H4 (cell line): ENCODE measurements at regions not wholly inside any gene's neighbourhood (a gene's known extent, or its start where the extent isn't known, plus 50 kb on each side); places are given as distances from the start of the nearest gene placed in this dataset.

ENCODE experiments used
- DNase-seq: peaks from one replicate; pipeline ENCODE4 v3.0.0-alpha.2; 2015; ENCODE audit warnings: low spot score

DNA sequence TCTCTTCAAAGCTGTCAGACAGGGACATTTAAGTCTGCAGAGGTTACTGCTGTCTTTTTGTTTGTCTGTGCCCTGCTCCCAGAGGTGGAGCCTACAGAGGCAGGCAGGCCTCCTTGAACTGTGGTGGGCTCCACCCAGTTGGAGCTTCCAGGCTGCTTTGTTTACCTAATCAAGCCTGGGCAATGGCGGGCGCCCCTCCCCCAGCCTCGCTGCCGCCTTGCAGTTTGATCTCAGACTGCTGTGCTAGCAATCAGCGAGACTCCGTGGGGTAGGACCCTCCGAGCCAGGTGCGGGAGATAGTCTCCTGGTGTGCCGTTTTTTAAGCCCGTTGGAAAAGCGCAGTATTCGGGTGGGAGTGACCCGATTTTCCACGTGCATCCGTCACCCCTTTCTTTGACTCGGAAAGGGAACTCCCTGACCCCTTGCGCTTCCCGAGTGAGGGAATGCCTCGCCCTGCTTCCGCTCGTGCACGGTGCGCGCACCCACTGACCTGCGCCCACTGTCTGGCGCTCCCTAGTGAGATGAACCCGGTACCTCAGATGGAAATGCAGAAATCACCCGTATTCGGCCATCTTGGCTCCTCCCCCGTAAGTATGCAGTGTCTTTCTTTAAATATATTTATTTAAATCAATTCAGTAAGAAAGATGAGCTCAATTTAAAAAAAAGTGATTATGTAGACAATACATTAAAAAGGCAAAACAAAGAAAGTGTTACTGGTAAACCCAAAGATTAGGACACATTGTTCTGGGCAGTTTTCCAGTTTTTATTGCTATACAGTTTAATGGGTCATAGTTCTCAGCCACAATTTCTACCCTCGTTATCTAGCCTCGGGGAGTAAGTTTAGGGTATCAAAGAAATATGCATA is 91.2 kb upstream of the GRM7 start:
- peak; percentile 11 for DNase-seq

DNA sequence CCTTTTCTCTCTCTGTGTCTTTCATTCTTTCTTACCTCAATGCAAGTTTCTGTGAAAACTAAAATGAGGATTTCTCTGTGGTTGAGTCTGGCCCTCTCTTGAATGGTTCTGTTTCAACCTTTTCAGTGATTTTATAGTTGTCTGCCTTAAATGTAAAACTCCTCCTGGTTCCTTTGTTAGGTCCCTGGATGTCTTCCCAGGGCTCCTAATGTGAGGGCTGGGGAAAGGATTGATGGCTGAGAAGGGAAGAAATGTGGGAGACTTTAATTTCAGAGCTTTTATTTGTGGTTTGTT is 90.6 kb upstream of the GRM7 start:
- DNase-seq = no peak

DNA sequence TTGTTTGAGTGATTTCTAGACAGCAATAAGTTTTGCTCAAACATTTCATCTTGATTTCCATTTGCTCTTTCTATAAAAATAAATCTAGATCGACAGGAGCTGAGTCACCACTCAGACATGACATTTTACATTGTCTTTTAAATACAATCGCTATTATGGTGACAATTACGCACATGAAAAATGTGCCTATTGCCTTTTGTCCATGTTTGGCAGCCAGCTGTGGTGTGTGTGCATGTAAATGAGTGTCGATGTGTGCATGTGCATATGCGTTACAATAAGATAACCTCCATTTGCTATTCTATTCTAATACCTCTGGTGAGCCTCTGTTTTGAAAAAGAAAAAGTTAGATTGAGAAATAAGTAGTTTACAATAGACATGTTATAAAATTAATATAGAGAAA is 89.7 kb upstream of the GRM7 start:
- no peak for DNase-seq

DNA sequence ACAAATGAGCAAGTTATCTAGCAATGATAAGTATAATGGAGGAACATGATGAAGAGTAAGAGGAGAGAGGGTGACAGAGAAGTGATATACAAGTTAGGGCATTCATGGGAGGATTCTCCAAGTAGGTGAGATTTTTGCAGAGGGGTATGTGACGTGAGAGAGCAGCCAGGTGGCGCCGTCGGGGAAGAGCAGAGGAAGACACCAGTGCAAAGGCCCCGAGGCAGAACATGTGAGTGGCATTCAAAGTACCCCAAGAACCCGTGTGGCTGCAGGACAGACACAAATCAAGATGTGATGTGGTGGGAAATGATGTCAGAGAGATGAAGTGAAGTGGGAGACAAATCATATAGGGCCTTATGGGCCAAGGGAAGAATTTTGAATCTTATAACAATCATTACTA is 81.8 kb upstream of the GRM7 start:
- no peak for DNase-seq

DNA sequence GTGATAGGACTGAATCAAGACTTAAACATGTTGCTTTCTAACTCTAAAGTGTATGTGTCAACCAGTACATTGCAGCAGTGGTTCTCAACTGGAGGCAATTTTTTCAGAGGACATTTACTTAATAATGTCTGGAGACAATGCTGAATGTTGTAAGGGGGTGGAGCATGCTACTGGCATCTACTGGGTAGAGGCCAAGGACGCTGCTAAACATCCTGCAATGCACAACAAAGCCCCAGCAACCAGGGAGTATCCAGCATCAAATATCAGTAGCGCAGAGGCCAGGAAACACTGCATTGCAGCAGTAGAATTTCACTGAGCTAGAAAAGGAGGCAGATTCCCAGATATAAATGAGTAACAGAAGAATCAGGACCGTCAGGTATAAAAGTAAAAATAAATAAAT is 79.8 kb upstream of the GRM7 start:
- DNase-seq = peak; percentile 3

DNA sequence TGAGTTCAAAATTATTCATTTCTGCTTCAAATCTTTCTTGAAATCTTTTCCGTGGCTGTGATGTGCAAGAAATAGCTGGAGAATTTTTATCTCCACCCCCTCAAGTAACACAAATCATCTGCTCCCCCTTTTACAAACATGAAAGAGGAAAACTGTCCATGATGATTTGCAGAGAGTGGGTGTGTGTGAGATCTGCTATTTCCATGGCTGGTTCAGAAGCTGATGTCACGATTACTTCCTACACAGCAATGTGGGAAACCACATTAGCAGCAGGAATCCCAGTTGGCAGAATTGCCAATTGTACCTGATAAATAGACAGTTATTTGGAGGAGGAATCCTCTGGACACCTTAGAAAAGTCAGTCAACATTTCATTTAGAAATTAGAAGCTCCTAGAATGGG is 75.2 kb upstream of the GRM7 start:
- no peak for DNase-seq

DNA sequence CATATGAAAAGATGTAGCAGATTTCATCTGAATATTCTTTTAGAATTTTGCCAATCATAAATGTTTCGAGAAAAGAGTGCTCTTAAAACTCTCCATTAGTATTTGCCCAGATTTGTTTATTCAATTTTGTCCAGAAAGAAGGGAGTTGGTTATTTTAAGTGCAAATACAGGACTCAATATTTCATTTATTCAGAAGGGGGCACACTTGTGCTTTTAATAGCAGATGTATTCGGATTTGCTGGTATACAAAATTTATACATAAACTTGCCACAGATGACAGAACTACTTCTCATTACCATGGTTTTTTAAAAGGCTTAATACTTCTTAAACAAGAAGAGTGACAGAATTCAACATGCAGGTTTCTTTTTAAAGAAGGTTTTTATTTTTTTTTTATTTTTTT is 69.8 kb upstream of the GRM7 start:
- DNase-seq = no peak

DNA sequence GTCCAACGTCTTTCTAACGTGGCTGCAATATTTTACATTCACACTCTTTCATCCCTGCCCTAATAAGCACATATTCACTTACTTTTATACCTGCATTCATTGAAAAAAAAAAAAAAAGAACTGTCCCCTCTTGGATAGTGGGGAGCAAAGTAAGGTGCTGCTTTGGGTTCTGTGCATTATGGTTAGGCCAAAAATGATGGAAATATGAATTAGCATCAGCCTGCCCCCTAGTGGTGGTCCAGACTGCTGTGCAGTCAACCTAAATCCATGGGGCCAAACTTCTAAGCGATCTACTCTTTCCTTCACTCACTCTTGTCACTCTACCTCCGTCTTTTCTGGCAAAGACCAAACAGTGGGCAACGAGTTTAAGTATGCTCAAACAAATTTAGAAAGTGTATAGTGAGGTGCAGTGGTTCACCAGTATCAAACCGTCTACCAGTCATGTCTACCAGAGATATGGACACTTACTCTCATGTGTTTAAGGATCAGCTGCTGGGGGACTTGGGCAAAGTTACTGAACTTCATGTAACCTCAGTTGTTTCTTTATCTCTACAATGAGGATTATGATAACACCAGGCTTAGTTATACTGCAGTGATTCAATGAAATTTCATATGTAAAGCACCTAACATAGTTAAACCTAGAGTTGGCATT is 61.5 kb upstream of the GRM7 start:
- DNase-seq = peak; percentile 7

DNA sequence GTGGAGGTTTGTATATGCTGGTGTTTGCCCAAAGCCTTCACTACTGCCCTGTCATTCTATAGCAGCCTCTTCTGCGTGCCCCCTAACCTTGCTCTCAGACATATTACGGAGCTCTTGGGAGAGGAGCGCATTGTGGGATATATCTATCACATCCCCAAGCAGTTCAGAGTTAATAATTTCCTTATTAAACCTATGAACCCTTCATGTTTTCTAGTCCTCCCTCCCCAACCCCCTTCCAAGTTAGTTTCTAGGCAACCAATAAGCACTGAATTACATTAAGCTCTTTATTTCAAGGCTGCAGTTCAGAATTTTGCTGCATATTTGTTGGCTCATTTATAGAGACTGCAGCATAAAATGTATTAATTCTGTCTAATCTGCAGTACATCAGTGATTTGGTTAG is 57.3 kb upstream of the GRM7 start:
- no peak for DNase-seq

DNA sequence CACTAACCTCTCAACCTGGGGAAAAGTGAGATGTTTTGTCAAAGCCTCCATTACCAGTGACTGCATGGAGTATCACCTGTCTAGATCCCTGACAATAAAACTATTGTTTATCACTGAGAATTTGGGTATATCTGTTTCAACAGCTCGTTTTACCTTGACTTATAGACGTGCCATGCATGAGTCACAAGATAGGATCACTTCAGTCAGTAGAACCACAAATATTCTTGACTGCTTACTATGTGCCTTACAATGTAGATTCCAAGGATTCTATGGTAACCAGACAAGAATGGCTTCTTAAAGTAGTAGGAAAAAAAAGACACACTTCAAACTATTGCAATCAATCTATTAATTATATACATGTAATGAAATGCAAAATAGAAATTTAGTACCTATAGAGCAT is 55.7 kb upstream of the GRM7 start:
- peak; percentile 3 for DNase-seq

DNA sequence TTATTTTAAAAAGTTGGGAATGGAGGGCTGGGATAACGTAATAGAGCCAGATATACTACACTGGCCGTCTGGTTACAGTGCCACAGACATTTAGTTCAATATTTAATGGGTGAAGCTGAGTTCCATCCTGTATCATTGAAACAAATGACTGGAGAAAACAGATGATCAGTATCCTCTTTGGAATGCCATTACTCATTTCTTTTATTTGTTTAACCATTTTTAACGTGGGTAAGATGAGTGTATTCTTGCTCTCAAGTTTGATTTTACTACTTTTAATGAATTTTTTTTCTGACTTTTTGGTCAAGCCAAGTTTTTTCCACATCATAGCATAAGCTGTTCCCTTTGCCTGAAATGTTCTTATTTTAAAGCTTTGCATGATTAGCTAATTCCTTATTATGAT is 53.9 kb upstream of the GRM7 start:
- DNase-seq = no peak

DNA sequence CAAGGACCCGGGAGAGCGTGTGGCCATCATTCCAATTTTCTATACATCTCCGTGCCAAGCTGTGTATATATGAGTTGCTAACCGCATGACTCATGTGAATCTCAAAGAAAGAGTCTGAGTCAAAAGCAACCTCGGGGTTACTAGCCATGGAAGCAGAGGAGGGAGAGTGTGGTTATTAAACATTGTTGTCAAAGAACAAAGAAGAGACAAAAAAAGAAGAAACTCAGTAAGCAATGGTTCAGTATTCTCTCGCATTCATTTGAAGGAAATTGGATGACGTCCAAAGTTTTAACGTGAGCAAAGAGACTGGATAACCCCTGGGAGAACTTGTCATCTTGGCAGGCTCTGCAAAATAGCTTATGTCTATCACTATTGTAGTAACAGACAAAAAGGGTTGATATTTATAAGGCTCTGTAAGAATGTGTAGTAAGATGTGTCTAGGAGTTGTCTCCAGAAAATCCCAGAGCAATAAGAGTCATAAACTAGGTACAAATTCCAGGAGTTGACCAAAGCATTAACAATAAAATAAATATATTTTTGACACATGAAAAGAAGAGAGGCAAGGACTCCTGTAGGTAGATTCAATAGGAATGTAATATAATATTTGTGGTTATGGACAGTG is 52.8 kb upstream of the GRM7 start:
- peak; percentile 53 for DNase-seq

DNA sequence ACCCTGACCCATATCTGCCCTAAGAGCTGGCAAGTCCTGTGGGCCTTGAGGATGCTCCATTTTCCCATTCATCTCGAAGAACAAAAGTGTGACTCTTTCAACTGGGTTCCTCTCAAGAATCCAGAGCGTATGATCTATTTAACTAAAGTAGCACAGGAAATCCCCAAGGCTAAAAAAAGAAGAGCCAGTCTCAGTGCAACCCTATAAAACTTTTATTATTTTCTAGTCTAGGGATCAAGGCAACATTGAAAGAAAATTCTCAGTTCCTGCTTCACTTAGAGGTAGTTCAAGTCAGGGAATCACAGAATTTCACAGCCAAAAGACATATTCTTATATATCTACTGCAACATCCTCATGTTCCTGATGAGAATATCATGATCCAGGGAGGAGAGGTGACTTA is 51.6 kb upstream of the GRM7 start:
- DNase-seq = no peak
